Activated CD4-positive, alpha-beta T cell treated with anti-CD3 and anti-CD28 coated beads, Interleukin-2, Interleukin-6, amounts not matched to agents 100 ng/mL and 50 ng/mL, durations not matched to agents 16 hours and 8 hours (primary cell): ENCODE measurements at regions not wholly inside any gene's neighbourhood (a gene's known extent, or its start where the extent isn't known, plus 50 kb on each side); places are given as distances from the start of the nearest gene placed in this dataset.
A peak's percentile ranks its signal among the peaks of the same experiment; 100 is the strongest.
"Not testable (repeated sequence)": the region's sequence is repeated elsewhere in the genome, so short reads cannot be mapped to it uniquely, and the experiment has no call there.

ENCODE experiments used
- DNase-seq: peaks from one replicate; pipeline ENCODE4 v3.0.0-alpha.2; 2020

GRCh38 chr2:12613137-12613835 is 103.5 kb upstream of the TRIB2 start:
- no peak for DNase-seq

GRCh38 chr2:12615509-12615908 is 101.2 kb upstream of the TRIB2 start:
- DNase-seq = no peak

GRCh38 chr2:12616456-12617156 is 100.1 kb upstream of the TRIB2 start:
- no peak for DNase-seq

GRCh38 chr2:12617366-12617765 is 99.4 kb upstream of the TRIB2 start:
- DNase-seq = no peak

DNA sequence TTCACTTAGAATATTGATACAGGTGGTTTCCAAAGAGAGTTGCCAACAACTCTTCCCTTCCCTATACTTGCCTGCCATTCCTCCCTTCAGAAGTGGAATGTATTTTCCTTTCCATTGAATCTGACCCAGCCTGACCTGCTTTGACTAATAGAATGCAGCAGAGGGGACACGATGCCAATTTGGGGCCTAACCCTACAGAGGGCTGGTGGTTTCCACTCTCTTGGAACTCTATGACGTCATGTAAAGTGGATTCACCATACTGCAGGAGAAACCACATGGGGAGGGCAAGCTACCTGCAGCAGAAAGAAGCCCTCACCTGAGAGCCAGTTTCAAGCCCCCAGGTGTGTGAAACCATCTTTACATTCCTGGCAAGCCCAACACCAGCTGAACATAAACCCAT is 98.9 kb upstream of the TRIB2 start:
- DNase-seq = no peak

GRCh38 chr2:12618576-12618975 is 98.2 kb upstream of the TRIB2 start:
- DNase-seq = no peak

DNA sequence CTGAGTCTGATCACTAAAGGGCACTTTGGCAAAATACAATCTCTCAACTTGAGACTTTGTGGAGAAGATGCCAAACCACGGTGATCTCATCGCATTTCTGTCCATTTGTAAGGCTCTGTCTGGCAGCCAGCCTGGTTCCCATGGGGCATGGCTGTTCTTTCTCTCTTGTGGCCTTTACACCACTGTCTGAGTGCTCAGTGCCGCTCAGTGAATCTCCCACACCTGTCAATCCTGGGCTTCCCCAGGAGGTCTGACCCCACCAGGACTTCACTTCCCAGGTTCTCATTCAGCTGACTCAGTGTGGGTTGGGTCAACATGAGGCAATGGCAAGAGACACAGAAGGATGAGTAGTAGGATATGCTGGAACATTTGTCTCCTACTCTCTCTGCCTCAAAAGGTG is 96.8 kb upstream of the TRIB2 start:
- DNase-seq = peak; percentile 12

DNA sequence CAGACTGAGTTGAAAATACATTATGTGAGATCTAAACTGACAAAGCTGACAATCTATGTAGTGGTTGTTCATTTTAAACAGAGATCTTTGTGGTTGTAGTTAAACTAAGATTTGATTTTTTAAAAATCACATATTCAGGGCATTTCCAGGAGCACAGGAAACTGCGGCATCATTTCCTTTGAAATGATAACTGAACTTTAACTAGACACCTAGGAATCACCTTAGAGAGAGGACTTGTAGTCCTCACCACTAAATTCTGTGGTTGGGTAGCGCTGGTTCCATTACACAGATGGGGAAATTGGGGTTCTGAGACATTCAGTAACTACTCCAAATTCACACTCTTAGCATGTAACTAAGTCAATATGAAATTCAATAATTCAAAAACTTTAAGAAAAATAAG is 96.0 kb upstream of the TRIB2 start:
- no peak for DNase-seq

GRCh38 chr2:12623051-12623450 is 93.7 kb upstream of the TRIB2 start:
- no peak for DNase-seq

GRCh38 chr2:12624384-12624783 is 92.4 kb upstream of the TRIB2 start:
- DNase-seq = no peak

DNA sequence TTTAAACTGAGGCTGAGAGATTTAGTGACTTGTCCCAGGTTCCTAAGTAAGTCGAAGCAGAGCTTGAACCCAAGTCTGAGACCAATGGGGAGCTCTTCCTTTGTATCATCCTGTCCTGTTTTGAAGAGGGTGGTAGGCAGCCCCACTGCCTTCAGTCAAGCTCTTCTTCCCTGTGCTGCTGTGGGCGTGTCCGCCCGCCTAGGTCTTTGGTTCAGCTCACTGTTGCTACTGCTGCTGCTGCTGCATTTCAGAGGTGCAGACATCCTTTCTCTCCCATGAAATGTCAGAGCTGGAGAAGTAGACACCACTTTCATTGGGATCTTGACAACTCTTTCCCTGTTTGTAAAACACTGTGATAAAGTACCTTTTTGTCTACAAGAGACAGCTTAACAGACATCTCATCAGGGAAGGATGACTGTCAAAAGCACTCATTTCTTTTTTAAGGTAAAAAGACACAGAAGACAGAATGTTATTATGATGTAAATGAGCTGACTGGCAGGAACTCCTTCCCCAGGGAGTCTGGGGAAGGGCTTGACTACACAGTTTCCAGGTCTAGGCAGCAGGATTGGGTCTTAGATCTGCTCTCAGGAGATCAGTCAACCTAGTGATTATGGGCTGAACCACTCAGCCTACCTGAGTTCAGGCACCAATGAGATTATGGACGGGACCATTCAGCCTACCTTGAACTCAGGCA is 91.7 kb upstream of the TRIB2 start:
- DNase-seq = no peak

GRCh38 chr2:12628541-12628940 is 88.2 kb upstream of the TRIB2 start:
- DNase-seq = not testable (repeated sequence)

GRCh38 chr2:12636837-12637581 is 79.7 kb upstream of the TRIB2 start:
- no peak for DNase-seq

- DNase-seq = no peak
Measured at GRCh38 chr2:12637754-12638153, 79.0 kb upstream of the TRIB2 start.

DNA sequence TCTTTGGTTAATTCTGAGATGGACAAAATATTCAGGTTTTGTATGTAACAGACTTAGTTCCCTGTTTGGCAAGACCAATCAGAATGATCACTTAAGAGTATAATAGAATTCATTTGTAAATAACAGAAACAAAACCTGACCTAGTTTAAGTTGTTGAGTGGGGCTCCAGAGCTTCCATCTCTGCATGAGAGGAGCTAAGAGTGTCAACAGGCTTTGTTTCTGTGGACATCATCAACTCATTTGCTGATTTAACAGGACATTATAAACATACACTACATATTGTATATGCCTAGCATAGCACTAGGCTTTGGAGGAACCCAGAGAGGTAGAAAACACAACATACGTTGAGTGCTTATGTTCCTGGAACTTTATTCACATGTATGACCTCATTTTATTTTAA is 75.3 kb upstream of the TRIB2 start:
- DNase-seq = no peak

GRCh38 chr2:12642332-12642731 is 74.4 kb upstream of the TRIB2 start:
- DNase-seq = no peak

DNA sequence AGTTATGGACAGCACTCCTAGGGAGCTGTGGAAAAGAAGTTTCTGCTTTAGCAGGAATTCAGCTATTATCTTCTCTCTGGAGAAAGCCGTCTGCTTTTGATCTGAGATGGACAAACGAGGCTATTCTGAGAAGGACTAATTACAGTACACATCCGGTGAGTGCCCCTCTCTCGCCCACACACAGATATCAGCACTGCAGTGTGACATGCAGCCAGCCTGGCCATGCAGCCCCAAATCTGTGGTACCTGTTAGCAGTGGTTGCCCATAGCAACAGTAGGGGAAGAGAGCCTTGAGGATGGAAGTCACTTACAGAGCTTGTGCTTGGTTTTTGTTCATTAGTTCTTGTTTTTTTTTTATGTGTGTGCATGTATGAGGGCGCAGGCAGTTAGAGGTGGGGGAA is 73.9 kb upstream of the TRIB2 start:
- DNase-seq = no peak

DNA sequence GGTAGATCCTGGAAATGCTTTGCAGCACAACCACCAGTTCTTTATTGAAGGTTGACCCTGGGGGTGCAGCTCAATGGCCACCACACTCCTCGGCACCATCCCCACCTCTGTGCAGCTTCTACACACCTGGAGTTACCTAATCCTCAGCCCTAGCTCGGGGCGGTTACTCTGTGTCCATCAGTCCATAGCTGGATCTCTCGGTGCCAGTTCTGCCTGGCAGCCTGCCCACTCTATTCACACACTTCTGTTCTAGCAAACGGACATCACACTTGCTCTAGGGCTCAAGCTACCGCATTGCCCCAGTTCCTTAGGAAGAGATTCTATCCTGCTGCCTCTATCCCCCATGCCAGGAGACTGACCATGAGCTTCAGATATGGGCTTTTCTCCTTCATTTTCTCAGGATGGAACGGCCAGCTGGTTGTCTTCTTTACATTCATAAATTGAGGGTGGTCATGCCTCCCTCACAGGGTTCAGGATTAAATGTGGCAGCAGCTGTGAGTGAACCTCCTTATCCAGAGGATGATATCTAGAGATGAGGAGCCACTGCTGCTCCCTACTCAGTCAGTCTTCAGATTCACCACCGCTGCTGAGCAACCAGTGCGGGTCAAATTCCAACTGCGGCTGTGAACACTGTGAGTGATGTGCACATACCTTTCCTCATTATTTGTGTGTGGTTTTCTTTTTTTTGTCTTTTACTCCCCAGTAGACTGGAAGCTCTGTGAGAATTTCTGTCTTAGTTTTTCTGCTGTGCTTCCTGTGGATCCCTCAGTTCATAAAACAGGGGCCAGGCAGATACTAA is 66.9 kb upstream of the TRIB2 start:
- no peak for DNase-seq

GRCh38 chr2:12651641-12652040 is 65.1 kb upstream of the TRIB2 start:
- DNase-seq = no peak

DNA sequence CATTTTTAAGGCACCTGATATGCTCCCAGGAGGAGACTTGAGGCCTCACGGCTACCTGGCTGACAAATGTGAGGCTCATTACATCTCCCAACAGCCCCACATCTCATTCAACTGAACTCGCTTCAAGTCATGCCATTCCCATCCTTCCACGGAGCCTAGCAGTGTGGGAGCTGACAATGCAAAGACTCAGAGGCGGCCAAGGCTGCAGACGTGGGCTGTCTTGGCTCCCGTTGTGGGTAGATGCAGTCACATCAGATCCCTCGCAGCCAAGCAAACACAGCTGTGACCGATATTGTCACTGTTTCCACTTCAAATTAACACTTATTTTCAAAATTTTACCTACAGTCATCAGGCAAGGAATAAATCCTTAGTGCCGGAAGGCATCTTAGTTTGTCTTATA is 64.0 kb upstream of the TRIB2 start:
- DNase-seq = no peak

DNA sequence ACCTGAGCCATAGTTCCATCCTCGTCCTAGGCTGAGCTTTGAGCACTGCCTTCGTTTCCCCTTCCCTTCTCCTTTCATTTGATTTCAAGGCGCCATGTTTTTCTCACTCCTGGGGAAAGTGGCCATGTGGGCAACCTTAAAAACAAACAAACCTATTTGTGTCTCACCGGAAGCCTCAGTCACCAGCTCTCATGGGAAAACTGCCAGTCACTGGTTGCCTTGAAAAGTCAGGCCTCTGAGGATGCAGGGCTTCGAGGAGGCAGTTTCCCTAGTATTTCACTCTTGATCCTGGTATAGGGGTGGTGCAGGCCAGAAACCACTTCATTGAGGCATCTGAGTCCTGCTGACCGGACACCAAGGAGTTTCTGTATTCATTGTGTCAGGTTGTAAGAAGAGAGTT is 59.2 kb upstream of the TRIB2 start:
- DNase-seq = no peak

GRCh38 chr2:12658310-12658945 is 58.3 kb upstream of the TRIB2 start:
- no peak for DNase-seq
